HG02852 (cell line): ENCODE measurements at regions not wholly inside any gene's neighbourhood (a gene's known extent, or its start where the extent isn't known, plus 50 kb on each side); places are given as distances from the start of the nearest gene placed in this dataset.
"Not testable (repeated sequence)": the region's sequence is repeated elsewhere in the genome, so short reads cannot be mapped to it uniquely, and the experiment has no call there.

Source experiments
- ATAC-seq: cut with Tn5 transposase; IDR thresholded peaks from one replicate; pipeline ENCODE4 v1.9.1; 2021; ENCODE audit warnings: mild to moderate bottlenecking, moderate library complexity; ENCODE audit not compliant: unreplicated experiment

GRCh38 chr6:74343321-74343720 lies 647.3 kb downstream of the CD109 start:
- ATAC-seq = not testable (repeated sequence)

- no peak for ATAC-seq
Measured at GRCh38 chr6:74334722-74335121, 638.7 kb downstream of the CD109 start.

- ATAC-seq = no peak
Measured at GRCh38 chr6:74333406-74333805, 637.4 kb downstream of the CD109 start.

GRCh38 chr6:74320715-74321114 lies 624.7 kb downstream of the CD109 start:
- ATAC-seq = no peak

- ATAC-seq = no peak
Measured at GRCh38 chr6:74320074-74320473, 624.1 kb downstream of the CD109 start.

- ATAC-seq = no peak
Measured at GRCh38 chr6:74319292-74319691, 623.3 kb downstream of the CD109 start.

GRCh38 chr6:74318738-74319137 lies 622.7 kb downstream of the CD109 start:
- no peak for ATAC-seq

GRCh38 chr6:74312081-74312480 lies 616.1 kb downstream of the CD109 start:
- ATAC-seq = no peak

GRCh38 chr6:74311431-74311830 lies 615.4 kb downstream of the CD109 start:
- ATAC-seq = no peak

- ATAC-seq = no peak
Measured at GRCh38 chr6:74289884-74290283, 593.9 kb downstream of the CD109 start.

GRCh38 chr6:74287932-74288331 lies 591.9 kb downstream of the CD109 start:
- no peak for ATAC-seq

GRCh38 chr6:74287441-74287840 lies 591.4 kb downstream of the CD109 start:
- no peak for ATAC-seq

GRCh38 chr6:74284284-74284683 lies 588.3 kb downstream of the CD109 start:
- ATAC-seq = no peak

GRCh38 chr6:74283532-74283931 lies 587.5 kb downstream of the CD109 start:
- ATAC-seq = no peak

GRCh38 chr6:74282143-74282689 lies 586.2 kb downstream of the CD109 start:
- no peak for ATAC-seq

- no peak for ATAC-seq
Measured at GRCh38 chr6:74280130-74280692, 584.2 kb downstream of the CD109 start.

- ATAC-seq = no peak
Measured at GRCh38 chr6:74277777-74278186, 581.8 kb downstream of the CD109 start.

GRCh38 chr6:74273541-74273940 lies 577.5 kb downstream of the CD109 start:
- ATAC-seq = no peak

GRCh38 chr6:74269600-74269858 lies 573.5 kb downstream of the CD109 start:
- no peak for ATAC-seq

- ATAC-seq = no peak
Measured at GRCh38 chr6:74268815-74269599, 573.0 kb downstream of the CD109 start.

GRCh38 chr6:74259981-74260380 lies 564.0 kb downstream of the CD109 start:
- no peak for ATAC-seq

- ATAC-seq = no peak
Measured at GRCh38 chr6:74256781-74257180, 560.8 kb downstream of the CD109 start.

- no peak for ATAC-seq
Measured at GRCh38 chr6:74256381-74256780, 560.4 kb downstream of the CD109 start.
